ENCODE measurements at regions not wholly inside any gene's neighbourhood (a gene's known extent, or its start where the extent isn't known, plus 50 kb on each side); places are given as distances from the start of the nearest gene placed in this dataset.

DNA sequence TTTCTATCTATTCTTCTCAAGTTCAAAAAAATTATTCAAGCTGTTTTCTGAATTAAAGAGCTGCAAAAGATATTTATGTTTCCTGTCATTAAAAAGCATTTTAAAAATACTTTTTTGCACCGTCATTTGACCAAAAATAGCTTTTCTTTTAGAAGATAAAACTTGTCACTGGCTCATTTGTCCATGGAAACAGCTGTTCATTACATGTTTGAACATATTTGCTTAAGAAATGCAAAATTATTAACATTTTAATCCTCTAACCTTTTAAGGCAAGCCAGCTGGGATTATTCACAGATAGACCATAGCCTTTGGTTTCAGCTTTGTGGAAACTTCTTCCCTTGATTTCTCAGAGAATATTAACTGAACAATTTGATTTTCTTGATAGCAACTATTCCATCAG is 393.9 kb downstream of the TUSC1 start:
- intact Hi-C loops (cut with micrococcal nuclease): no loop called here
- Mint-ChIP-seq H3K4me1 (no peaks in the 10 kb centered on the region), H3K27ac (no peak overlapping the region), H3K9me3 (peaks cover 9% of the 10 kb centered on the region), H3K4me3 (no peak overlapping the region), H3K36me3 (ENCODE audit: low read depth) (no peaks in the 10 kb centered on the region), H3K27me3 (no peaks in the 10 kb centered on the region)
- TF ChIP-seq, protein P1, sequence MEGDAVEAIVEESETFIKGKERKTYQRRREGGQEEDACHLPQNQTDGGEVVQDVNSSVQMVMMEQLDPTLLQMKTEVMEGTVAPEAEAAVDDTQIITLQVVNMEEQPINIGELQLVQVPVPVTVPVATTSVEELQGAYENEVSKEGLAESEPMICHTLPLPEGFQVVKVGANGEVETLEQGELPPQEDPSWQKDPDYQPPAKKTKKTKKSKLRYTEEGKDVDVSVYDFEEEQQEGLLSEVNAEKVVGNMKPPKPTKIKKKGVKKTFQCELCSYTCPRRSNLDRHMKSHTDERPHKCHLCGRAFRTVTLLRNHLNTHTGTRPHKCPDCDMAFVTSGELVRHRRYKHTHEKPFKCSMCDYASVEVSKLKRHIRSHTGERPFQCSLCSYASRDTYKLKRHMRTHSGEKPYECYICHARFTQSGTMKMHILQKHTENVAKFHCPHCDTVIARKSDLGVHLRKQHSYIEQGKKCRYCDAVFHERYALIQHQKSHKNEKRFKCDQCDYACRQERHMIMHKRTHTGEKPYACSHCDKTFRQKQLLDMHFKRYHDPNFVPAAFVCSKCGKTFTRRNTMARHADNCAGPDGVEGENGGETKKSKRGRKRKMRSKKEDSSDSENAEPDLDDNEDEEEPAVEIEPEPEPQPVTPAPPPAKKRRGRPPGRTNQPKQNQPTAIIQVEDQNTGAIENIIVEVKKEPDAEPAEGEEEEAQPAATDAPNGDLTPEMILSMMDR (IDR thresholded peaks at IDR 0.05): no peak
- POLR2A ChIA-PET: no interaction called here
- CTCF ChIA-PET: no interaction called here
- ATAC-seq (ENCODE audit: low read depth): no peak
- no peak for DNase-seq

DNA sequence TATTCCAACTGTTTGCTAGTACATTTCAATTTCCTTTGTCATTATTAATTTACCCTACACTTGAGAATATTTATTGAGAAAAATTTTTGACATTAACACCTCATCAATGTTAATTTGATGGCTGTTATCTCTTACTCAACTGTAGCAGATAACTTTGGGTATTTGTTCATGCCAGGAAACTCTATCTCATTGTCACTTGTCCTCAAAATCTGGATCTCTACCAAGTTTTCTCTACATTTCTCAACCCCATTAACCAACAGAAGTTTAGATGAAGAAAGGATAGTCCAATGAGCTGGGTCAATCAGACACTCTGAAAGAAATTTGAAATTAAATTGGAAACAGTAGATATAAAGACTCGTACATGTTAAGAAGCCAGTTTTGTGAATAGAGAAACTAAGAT is 395.3 kb downstream of the TUSC1 start:
- Mint-ChIP-seq H3K36me3 (ENCODE audit: low read depth) (no peaks in the 10 kb centered on the region), H3K4me1 (no peaks in the 10 kb centered on the region), H3K27me3 (no peaks in the 10 kb centered on the region), H3K27ac (no peak overlapping the region), H3K9me3 (peaks cover 3% of the 10 kb centered on the region), H3K4me3 (no peak overlapping the region)
- TF ChIP-seq, protein P1 (IDR thresholded peaks at IDR 0.05): no peak
- POLR2A ChIA-PET: no interaction called here
- DNase-seq: no peak
- CTCF ChIA-PET: no interaction called here
- ATAC-seq (ENCODE audit: low read depth): no peak
- intact Hi-C loops (cut with micrococcal nuclease): no loop called here

DNA sequence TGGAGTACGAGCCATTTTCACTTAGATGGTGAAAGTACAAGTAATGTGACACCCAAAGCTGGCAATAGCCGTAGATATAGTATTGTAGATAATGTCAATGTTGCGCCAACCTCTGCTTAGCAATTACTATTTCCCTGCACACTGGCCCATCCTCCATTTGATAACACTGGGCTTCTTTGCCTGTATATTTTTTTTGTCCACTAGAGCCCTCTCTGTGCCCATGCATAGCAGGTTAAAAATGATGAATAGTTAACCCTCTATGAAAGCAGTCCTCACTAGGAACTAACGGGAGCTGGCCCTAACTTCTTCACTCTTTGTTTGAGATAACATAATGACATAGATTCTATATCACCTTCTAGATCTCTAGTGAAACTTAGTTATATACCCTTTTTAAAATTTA is 416.8 kb downstream of the TUSC1 start:
- H3K27ac Mint-ChIP-seq: no peak overlapping the region
- ChIA-PET POLR2A (no interaction called here), CTCF (no interaction called here)
- H3K27me3 Mint-ChIP-seq: no peaks in the 10 kb centered on the region
- intact Hi-C loops (cut with micrococcal nuclease): no loop called here
- no peak for DNase-seq
- H3K4me3 Mint-ChIP-seq: no peak overlapping the region
- TF ChIP-seq, protein P1 (IDR thresholded peaks at IDR 0.05): no peak
- no peak for ATAC-seq (ENCODE audit: low read depth)
- H3K4me1 Mint-ChIP-seq: no peaks in the 10 kb centered on the region
- no peaks in the 10 kb centered on the region for H3K36me3 Mint-ChIP-seq (ENCODE audit: low read depth)
- H3K9me3 Mint-ChIP-seq: peaks cover 11% of the 10 kb centered on the region

DNA sequence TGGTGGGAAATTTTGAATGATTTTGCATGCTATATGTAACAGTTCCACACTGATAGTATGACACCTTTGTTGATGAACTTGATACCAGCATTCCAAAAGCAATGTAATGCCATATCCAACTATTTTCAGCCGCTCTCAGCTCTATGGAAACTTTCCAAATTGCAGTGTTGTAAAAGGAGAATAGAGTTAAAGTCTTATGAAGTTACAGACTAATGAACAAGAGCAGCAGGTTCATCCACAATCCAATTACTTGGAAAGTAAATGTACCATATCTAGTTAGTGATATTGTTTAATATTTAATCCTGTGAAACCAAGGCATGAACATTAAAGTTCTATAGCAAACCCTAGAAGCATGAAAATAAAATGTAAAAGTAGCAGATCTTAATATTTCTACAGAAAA is 418.2 kb downstream of the TUSC1 start:
- no peak for DNase-seq

DNA sequence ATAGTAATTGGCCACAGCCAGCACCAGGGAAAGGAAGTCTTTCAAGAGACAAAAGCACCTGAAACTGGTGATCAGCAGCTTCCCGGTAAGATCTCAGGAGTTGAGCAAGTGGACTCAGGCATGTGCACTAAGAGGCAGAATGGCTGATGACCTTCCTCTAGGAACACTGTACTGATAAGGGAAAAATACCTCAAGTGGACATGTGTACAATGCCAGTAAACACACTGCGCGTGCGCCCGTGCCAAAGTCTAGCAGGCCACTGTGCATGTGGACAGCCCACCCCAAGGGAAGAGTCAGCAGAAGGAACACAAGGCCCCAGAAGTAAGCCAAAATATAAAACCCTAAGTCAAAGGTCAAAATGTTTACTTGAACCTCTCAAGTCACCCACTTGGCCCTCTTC is 423.0 kb downstream of the TUSC1 start:
- Mint-ChIP-seq H3K4me1 (no peaks in the 10 kb centered on the region), H3K36me3 (ENCODE audit: low read depth) (no peaks in the 10 kb centered on the region), H3K9me3 (peaks cover 3% of the 10 kb centered on the region), H3K27ac (no peak overlapping the region), H3K4me3 (no peak overlapping the region), H3K27me3 (no peaks in the 10 kb centered on the region)
- CTCF ChIA-PET: no interaction called here
- intact Hi-C loops (cut with micrococcal nuclease): no loop called here
- POLR2A ChIA-PET: no interaction called here
- no peak for ATAC-seq (ENCODE audit: low read depth)
- no peak for DNase-seq
- TF ChIP-seq, protein P1 (IDR thresholded peaks at IDR 0.05): no peak

More for the DNA sequence above, 418.2 kb downstream of the TUSC1 start:
- Mint-ChIP-seq H3K9me3 (peaks cover 14% of the 10 kb centered on the region), H3K27me3 (no peaks in the 10 kb centered on the region), H3K27ac (no peak overlapping the region), H3K4me3 (no peak overlapping the region), H3K4me1 (no peaks in the 10 kb centered on the region), H3K36me3 (ENCODE audit: low read depth) (no peaks in the 10 kb centered on the region)
- ChIA-PET CTCF (no interaction called here), POLR2A (no interaction called here)
- TF ChIP-seq, protein P1 (IDR thresholded peaks at IDR 0.05): no peak
- intact Hi-C loops (cut with micrococcal nuclease): no loop called here
- ATAC-seq (ENCODE audit: low read depth): no peak

All from activated B cell treated with CpG ODN at 0.5 μM for 24 hours (primary cell).